GM12878 (cell line): ENCODE measurements at regions not wholly inside any gene's neighbourhood (a gene's known extent, or its start where the extent isn't known, plus 50 kb on each side); places are given as distances from the start of the nearest gene placed in this dataset.
"Not testable (repeated sequence)": the region's sequence is repeated elsewhere in the genome, so short reads cannot be mapped to it uniquely, and the experiment has no call there.

Source experiments
- ATAC-seq: fragments of 200-7000 bp; cut with Tn5 transposase; 3 replicates; pipeline ENCODE4 v1.9.1; 2020; ENCODE audit warnings: mild to moderate bottlenecking, moderate library complexity
- BruUV-seq: library from RNA; stranded (reverse); fragments of 400-500 nt; replicated peaks from 2 replicates; lab custom pipeline; 2021; lab: Mats Ljungman, UMichigan
- CTCF ChIA-PET: fragments of 300-600 bp; sonication (Branson Sonifier 250); formaldehyde crosslinking; extraction: SDS; loops from one replicate; lab custom pipeline; 2021; ENCODE audit warnings: inconsistent platforms; lab: Yijun Ruan, JAX
- POLR2A ChIA-PET: fragments of 350-600 bp; formaldehyde crosslinking; extraction: SDS; loops from one replicate; lab custom pipeline; 2021; ENCODE audit warnings: inconsistent platforms; lab: Charles Lee
- RAD21 ChIA-PET: fragments of 300-600 bp; sonication (Branson Sonifier 250); formaldehyde crosslinking; loops from one replicate; lab custom pipeline; 2023; ENCODE audit warnings: antibody characterized with exemption; ENCODE audit not compliant: unreplicated experiment; lab: Charles Lee
- SMC1A ChIA-PET: fragments of 300-600 bp; sonication (Branson Sonifier 250); formaldehyde crosslinking; loops from one replicate; lab custom pipeline; 2023; ENCODE audit not compliant: unreplicated experiment, uncharacterized antibody; lab: Charles Lee
- DNase-seq: peaks from one replicate; pipeline ENCODE4 v3.0.0-alpha.2; 2011; ENCODE audit warnings: low read depth, low spot score
- FAIRE-seq: peaks from 3 replicates; lab custom pipeline; 2011; peaks lifted over from hg19 to GRCh38; lab: Jason Lieb, UNC
- H2AFZ ChIP-seq: 2 replicates; pipeline ENCODE4 v1.6.0; 2011; ENCODE audit warnings: low read depth, low read length, control low read depth; ENCODE audit not compliant: control insufficient read depth
- H3K27ac ChIP-seq: 2 replicates; pipeline ENCODE4 v1.5.1; 2011; ENCODE audit warnings: control low read depth; ENCODE audit not compliant: control insufficient read depth, insufficient read depth
- H3K27me3 ChIP-seq, 2 experiments: replicated peaks in 1 of 2; 2 replicates each; pipeline versions ENCODE4 v1.6.0 to v1.6.1; 2011; ENCODE audit warnings: low read length in 1 of 2; ENCODE audit not compliant: control insufficient read depth in 2 of 2, insufficient read depth in 2 of 2
- H3K36me3 ChIP-seq, 2 experiments: 2 replicates each; pipeline ENCODE4 v1.5.1; 2011; ENCODE audit warnings: low read length in 1 of 2; ENCODE audit not compliant: control insufficient read depth in 2 of 2, insufficient read depth in 2 of 2
- H3K4me1 ChIP-seq: 2 replicates; pipeline ENCODE4 v1.6.1; 2011; ENCODE audit warnings: mild to moderate bottlenecking, low read length, moderate library complexity, mixed read lengths; ENCODE audit not compliant: control insufficient read depth, insufficient read depth
- H3K4me2 ChIP-seq: 2 replicates; pipeline ENCODE4 v1.6.0; 2011; ENCODE audit warnings: control low read depth; ENCODE audit not compliant: control insufficient read depth, insufficient read depth
- H3K4me3 ChIP-seq: fragments of 200-600 bp; sonication (generic); 2 replicates; pipeline ENCODE4 v1.5.1; 2016
- H3K79me2 ChIP-seq: 2 replicates; pipeline ENCODE4 v1.6.0; 2011; ENCODE audit warnings: low read length; ENCODE audit not compliant: control insufficient read depth, insufficient read depth
- H3K9ac ChIP-seq: 2 replicates; pipeline ENCODE4 v1.8.0; 2011; ENCODE audit warnings: low read length, control low read depth, mixed read lengths; ENCODE audit not compliant: control insufficient read depth, insufficient read depth
- H3K9me3 ChIP-seq: replicated peaks from 3 replicates; pipeline ENCODE4 v1.5.1; 2011; ENCODE audit warnings: mild to moderate bottlenecking, low read length; ENCODE audit not compliant: control insufficient read depth, insufficient read depth
- H4K20me1 ChIP-seq: 2 replicates; pipeline ENCODE4 v1.6.0; 2011; ENCODE audit not compliant: control insufficient read depth, insufficient read depth
- ASH2L ChIP-seq: fragments of 300-600, 200-600 bp; sonication (generic); IDR thresholded peaks from 2 replicates; pipeline ENCODE4 v1.6.1; 2017; ENCODE audit warnings: low read depth, mild to moderate bottlenecking, borderline replicate concordance
- CBX3 ChIP-seq: fragments of 200-600 bp; sonication (generic); IDR thresholded peaks from 2 replicates; pipeline ENCODE4 v1.6.1; 2016; ENCODE audit warnings: low read depth, borderline replicate concordance
- CHD1 ChIP-seq: IDR thresholded peaks from 2 replicates; pipeline ENCODE4 v1.6.1; 2012; ENCODE audit warnings: low read depth, low read length, improper control_type of control experiment
- HSF1 ChIP-seq: fragments of 150-350 bp; IDR thresholded peaks from 2 replicates; pipeline ENCODE4 v1.6.1; 2014; ENCODE audit warnings: mild to moderate bottlenecking, low read depth, low read length
- IKZF2 ChIP-seq, 2 experiments: fragments of 450-650 bp; IDR thresholded peaks; 2 replicates each; pipeline ENCODE4 v1.6.1; 2017; ENCODE audit warnings: mild to moderate bottlenecking in 2 of 2, moderate library complexity in 2 of 2
- MYC ChIP-seq: IDR thresholded peaks from 2 replicates; pipeline ENCODE4 v1.6.1; 2011; ENCODE audit warnings: mild to moderate bottlenecking, low read length, moderate library complexity, inconsistent platforms; ENCODE audit not compliant: insufficient read depth, insufficient replicate concordance, insufficient read length, severe bottlenecking
- NR2F1 ChIP-seq: fragments of 450-650 bp; conservative IDR thresholded peaks from 2 replicates; pipeline ENCODE4 v1.6.1; 2017; ENCODE audit warnings: mild to moderate bottlenecking
- ZNF24 ChIP-seq: fragments of 450-650 bp; IDR thresholded peaks from 2 replicates; pipeline ENCODE4 v1.6.1; 2017; ENCODE audit warnings: antibody characterized with exemption, mild to moderate bottlenecking
- ZNF274 ChIP-seq: IDR thresholded peaks from one replicate; pipeline ENCODE4 v1.8.0; 2011; ENCODE audit not compliant: insufficient read length, insufficient read depth
- WGBS: methylation state at CpG from one replicate; pipeline ENCODE4 v1.1.6; 2016; ENCODE audit warnings: low lambda C conversion rate; ENCODE audit not compliant: insufficient replicate concordance, insufficient coverage; ENCODE audit errors: missing lambda C conversion rate; 5-methylcytosine and 5-hydroxymethylcytosine counted together
- in situ Hi-C: fragments of 300-500 bp; cut with MboI; formaldehyde crosslinking; loops from 9 replicates; pipeline ENCODE4 v1.14.3; 2018; ENCODE audit warnings: mixed read lengths
- intact Hi-C: fragments of 100-400 bp; cut with micrococcal nuclease; formaldehyde crosslinking; loops from one replicate; pipeline ENCODE4 v1.14.2; 2022; ENCODE audit not compliant: unreplicated experiment
- TF ChIP-seq, protein P1 (sequence below), 3 experiments: IDR thresholded peaks in 2 of 3; conservative IDR thresholded peaks in 1 of 3; 2 replicates each; pipeline ENCODE4 v1.5.1; 2011; ENCODE audit warnings: low read depth in 3 of 3, low read length in 3 of 3, mild to moderate bottlenecking in 3 of 3, control low read depth in 2 of 3, moderate library complexity in 2 of 3, inconsistent platforms in 1 of 3, mixed read lengths in 1 of 3; ENCODE audit not compliant: control insufficient read depth in 2 of 3, insufficient read depth in 1 of 3; ENCODE audit errors: extremely low read depth in 1 of 3
- TF ChIP-seq, protein P2 (sequence below): IDR thresholded peaks from 2 replicates; pipeline ENCODE4 v1.6.1; 2011; ENCODE audit warnings: borderline replicate concordance, low read depth, mild to moderate bottlenecking, moderate library complexity, mixed read lengths, low read length; ENCODE audit not compliant: insufficient read depth; ENCODE audit errors: extremely low read length
- TF ChIP-seq, protein P3 (sequence below): fragments of 450-650 bp; IDR thresholded peaks from 2 replicates; pipeline ENCODE4 v1.6.1; 2016; ENCODE audit warnings: mild to moderate bottlenecking

GRCh38 chr14:38011156-38011555, 196.5 kb upstream of the SSTR1 start:
- H2AFZ ChIP-seq, CTCF ChIA-PET, H3K36me3 ChIP-seq, intact Hi-C loops, POLR2A ChIA-PET, DNase-seq, in situ Hi-C loops, H3K9ac ChIP-seq, SMC1A ChIA-PET, H3K9me3 ChIP-seq, RAD21 ChIA-PET, H3K27me3 ChIP-seq, H3K27ac ChIP-seq, H3K4me3 ChIP-seq, ATAC-seq, BruUV-seq, FAIRE-seq, H3K4me1 ChIP-seq, H4K20me1 ChIP-seq, H3K79me2 ChIP-seq, H3K4me2 ChIP-seq: not testable (repeated sequence)
- 0% methylated on average over 2 of the region's 2 CpGs for WGBS

- H3K27ac ChIP-seq: no peak overlapping the region
- no peak for ATAC-seq
- TF ChIP-seq HSF1 (no peak), NR2F1 (no peak), ZNF274 (no peak), ASH2L (no peak), ZNF24 (no peak), CHD1 (no peak), MYC (no peak), IKZF2 (IDR thresholded peaks at IDR 0.05) (no peak), CBX3 (no peak)
- TF ChIP-seq, protein P1, sequence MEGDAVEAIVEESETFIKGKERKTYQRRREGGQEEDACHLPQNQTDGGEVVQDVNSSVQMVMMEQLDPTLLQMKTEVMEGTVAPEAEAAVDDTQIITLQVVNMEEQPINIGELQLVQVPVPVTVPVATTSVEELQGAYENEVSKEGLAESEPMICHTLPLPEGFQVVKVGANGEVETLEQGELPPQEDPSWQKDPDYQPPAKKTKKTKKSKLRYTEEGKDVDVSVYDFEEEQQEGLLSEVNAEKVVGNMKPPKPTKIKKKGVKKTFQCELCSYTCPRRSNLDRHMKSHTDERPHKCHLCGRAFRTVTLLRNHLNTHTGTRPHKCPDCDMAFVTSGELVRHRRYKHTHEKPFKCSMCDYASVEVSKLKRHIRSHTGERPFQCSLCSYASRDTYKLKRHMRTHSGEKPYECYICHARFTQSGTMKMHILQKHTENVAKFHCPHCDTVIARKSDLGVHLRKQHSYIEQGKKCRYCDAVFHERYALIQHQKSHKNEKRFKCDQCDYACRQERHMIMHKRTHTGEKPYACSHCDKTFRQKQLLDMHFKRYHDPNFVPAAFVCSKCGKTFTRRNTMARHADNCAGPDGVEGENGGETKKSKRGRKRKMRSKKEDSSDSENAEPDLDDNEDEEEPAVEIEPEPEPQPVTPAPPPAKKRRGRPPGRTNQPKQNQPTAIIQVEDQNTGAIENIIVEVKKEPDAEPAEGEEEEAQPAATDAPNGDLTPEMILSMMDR (IDR thresholded peaks at IDR 0.05 in 2 of 3, conservative IDR thresholded peaks at IDR 0.05 in 1 of 3; ENCODE audit: control insufficient read depth in 2 of 3, extremely low read depth in 1 of 3, insufficient read depth in 1 of 3, low read depth in 3 of 3, low read length in 3 of 3): no peak
- TF ChIP-seq, protein P2, sequence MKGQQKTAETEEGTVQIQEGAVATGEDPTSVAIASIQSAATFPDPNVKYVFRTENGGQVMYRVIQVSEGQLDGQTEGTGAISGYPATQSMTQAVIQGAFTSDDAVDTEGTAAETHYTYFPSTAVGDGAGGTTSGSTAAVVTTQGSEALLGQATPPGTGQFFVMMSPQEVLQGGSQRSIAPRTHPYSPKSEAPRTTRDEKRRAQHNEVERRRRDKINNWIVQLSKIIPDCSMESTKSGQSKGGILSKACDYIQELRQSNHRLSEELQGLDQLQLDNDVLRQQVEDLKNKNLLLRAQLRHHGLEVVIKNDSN: no peak
- TF ChIP-seq, protein P3, sequence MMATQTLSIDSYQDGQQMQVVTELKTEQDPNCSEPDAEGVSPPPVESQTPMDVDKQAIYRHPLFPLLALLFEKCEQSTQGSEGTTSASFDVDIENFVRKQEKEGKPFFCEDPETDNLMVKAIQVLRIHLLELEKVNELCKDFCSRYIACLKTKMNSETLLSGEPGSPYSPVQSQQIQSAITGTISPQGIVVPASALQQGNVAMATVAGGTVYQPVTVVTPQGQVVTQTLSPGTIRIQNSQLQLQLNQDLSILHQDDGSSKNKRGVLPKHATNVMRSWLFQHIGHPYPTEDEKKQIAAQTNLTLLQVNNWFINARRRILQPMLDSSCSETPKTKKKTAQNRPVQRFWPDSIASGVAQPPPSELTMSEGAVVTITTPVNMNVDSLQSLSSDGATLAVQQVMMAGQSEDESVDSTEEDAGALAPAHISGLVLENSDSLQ: no peak
Measured at GRCh38 chr14:38012056-38012455, 195.6 kb upstream of the SSTR1 start.

More at GRCh38 chr14:38012056-38012455, 195.6 kb upstream of the SSTR1 start:
- H3K9me3 ChIP-seq: no peaks in the 10 kb centered on the region; the same call in 2 of the 3 replicates
- no peaks in the 10 kb centered on the region for H3K36me3 ChIP-seq
- intact Hi-C loops: no loop called here
- no peak for DNase-seq
- no peak overlapping the region for H3K4me2 ChIP-seq
- no peaks in the 10 kb centered on the region for H3K4me1 ChIP-seq
- in situ Hi-C loops: no loop called here
- no peaks in the 10 kb centered on the region for H3K27me3 ChIP-seq
- no peaks in the 10 kb centered on the region for H4K20me1 ChIP-seq
- H3K79me2 ChIP-seq: no peaks in the 10 kb centered on the region
- POLR2A ChIA-PET: no interaction called here
- H2AFZ ChIP-seq: no peak overlapping the region
- FAIRE-seq: no peak
- SMC1A ChIA-PET: no interaction called here
- RAD21 ChIA-PET: no interaction called here
- CTCF ChIA-PET: no interaction called here
- H3K9ac ChIP-seq: no peak overlapping the region
- no peak overlapping the region for H3K4me3 ChIP-seq
- no TSS peak for BruUV-seq
